Small intestine (tissue), 7 donors: ENCODE measurements at regions not wholly inside any gene's neighbourhood (a gene's known extent, or its start where the extent isn't known, plus 50 kb on each side); places are given as distances from the start of the nearest gene placed in this dataset.
"Not testable (repeated sequence)": the region's sequence is repeated elsewhere in the genome, so short reads cannot be mapped to it uniquely, and the experiment has no call there.

Experiments
- DNase-seq, 2 donors: peaks; one replicate each; pipeline versions ENCODE4 v3.0.0 to v3.0.0-alpha.2; 2013
- FAIRE-seq: peaks from 2 replicates; lab custom pipeline; 2012; peaks lifted over from hg19 to GRCh38; lab: Jason Lieb, UNC
- H3K27ac ChIP-seq, 3 donors: one replicate each; pipeline ENCODE4 v1.5.1; 2013; ENCODE audit warnings: low read length in 2 of 3, mild to moderate bottlenecking in 2 of 3, control low read depth in 1 of 3, inconsistent platforms in 1 of 3, low read depth in 1 of 3, moderate library complexity in 1 of 3
- H3K27me3 ChIP-seq, 3 donors: one replicate each; pipeline ENCODE4 v1.6.1; 2013; ENCODE audit warnings: low read length in 3 of 3, inconsistent platforms in 1 of 3; ENCODE audit not compliant: control insufficient read depth in 3 of 3, insufficient read depth in 3 of 3
- H3K36me3 ChIP-seq, 3 donors: one replicate each; pipeline ENCODE4 v1.6.1; 2013; ENCODE audit warnings: low read length in 3 of 3, inconsistent platforms in 1 of 3, low read depth in 1 of 3, mild to moderate bottlenecking in 1 of 3, moderate library complexity in 1 of 3; ENCODE audit not compliant: control insufficient read depth in 3 of 3, insufficient read depth in 2 of 3
- H3K4me1 ChIP-seq, 3 donors: one replicate each; pipeline ENCODE4 v1.6.1; 2013; ENCODE audit warnings: low read length in 2 of 3, inconsistent platforms in 1 of 3, low read depth in 1 of 3, mild to moderate bottlenecking in 1 of 3, moderate library complexity in 1 of 3; ENCODE audit not compliant: control insufficient read depth in 3 of 3, insufficient read depth in 2 of 3
- H3K4me3 ChIP-seq, 3 donors: one replicate each; pipeline ENCODE4 v1.5.1; 2013; ENCODE audit warnings: low read length in 3 of 3, control low read depth in 1 of 3, inconsistent platforms in 1 of 3, low read depth in 1 of 3, mild to moderate bottlenecking in 1 of 3, moderate library complexity in 1 of 3
- H3K9me3 ChIP-seq, 2 donors: one replicate each; pipeline ENCODE4 v1.6.1; 2013; ENCODE audit warnings: low read depth in 1 of 2, low read length in 1 of 2; ENCODE audit not compliant: control insufficient read depth in 2 of 2, insufficient read depth in 1 of 2
- WGBS, 3 donors: extraction: QIAGEN DNeasy Blood & Tissue Kit; methylation state at CpG; one replicate each; pipeline ENCODE4 v1.1.7; 2013; 5-methylcytosine and 5-hydroxymethylcytosine counted together
- donor health status: healthy with polysubstance abuse.
- donor health status: control.
- donor health status: control.
- donor health status: Bipolar disorder and iron deficiency.
- donor health status: healthy.

DNA sequence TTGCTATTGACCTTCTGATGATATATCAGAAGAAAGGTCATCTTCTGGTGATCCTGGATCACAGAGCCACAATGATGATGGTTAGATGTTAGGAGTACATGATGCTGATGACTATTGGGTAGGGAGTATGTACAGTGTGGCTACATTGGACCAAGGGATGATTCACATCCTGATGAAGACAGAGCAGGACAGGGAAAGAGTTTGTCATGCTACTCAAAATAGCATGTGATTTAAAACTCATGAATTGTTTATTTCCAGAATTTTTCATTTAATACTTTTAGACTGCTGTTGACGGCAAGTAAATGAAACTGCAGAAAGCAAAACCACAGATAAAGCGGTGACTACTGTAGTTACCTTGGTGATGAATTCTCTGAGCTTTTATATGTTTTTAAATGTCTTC, 397.3 kb downstream of the PPP1R3A start:
- WGBS, 3 donors: 84 to 92% (median 90%) methylated on average over 2 of the region's 2 CpGs
- no peaks in the 10 kb centered on the region for H3K36me3 ChIP-seq
- DNase-seq (no peak), FAIRE-seq (no peak)
- no peaks in the 10 kb centered on the region for H3K27me3 ChIP-seq
- H3K9me3 ChIP-seq: no peaks in the 10 kb centered on the region
- H3K4me1 ChIP-seq: no peaks in the 10 kb centered on the region
- no peak overlapping the region for H3K27ac ChIP-seq
- H3K4me3 ChIP-seq: no peak overlapping the region

DNA sequence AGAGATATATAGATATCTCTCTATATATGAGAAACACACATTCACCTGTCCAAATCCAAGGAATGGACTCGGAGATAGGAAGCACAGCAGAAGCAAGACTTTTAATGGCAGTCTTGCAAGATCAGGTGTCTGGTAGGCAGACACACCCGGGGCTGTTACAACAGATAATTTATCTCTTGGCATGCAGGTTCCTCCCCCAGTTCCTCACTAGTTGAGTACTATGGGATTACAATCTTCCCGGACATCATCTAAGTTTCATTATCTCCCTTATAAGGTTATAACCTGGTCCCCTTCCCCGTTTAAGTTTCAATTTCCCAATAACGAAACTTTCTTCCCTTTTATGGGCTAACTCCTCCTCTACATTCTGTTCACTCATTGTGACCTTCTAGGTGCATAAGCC, 399.3 kb downstream of the PPP1R3A start:
- WGBS, 3 donors: 51 to 68% (median 56%) methylated on average over 5 of the region's 5 CpGs
- no peak overlapping the region for H3K4me3 ChIP-seq
- H3K9me3 ChIP-seq: no peaks in the 10 kb centered on the region

GRCh38 chr7:113504691-113505090, 386.3 kb upstream of the SMIM30 start:
- no peak overlapping the region for H3K27ac ChIP-seq
- H3K9me3 ChIP-seq: no peaks in the 10 kb centered on the region
- no peak for FAIRE-seq
- H3K27me3 ChIP-seq: no peaks in the 10 kb centered on the region
- no peak for DNase-seq
- no peaks in the 10 kb centered on the region for H3K36me3 ChIP-seq
- no peaks in the 10 kb centered on the region for H3K4me1 ChIP-seq
- 74 to 76% (median 74%) methylated on average over 3 of the region's 3 CpGs for WGBS, 3 donors
- H3K4me3 ChIP-seq: no peak overlapping the region

More for the DNA sequence above, 399.3 kb downstream of the PPP1R3A start:
- Histone ChIP-seq H3K27ac (no peak overlapping the region), H3K27me3 (no peaks in the 10 kb centered on the region), H3K36me3 (no peaks in the 10 kb centered on the region), H3K4me1 (no peaks in the 10 kb centered on the region)
- DNase-seq (no peak), FAIRE-seq (no peak)

- Histone ChIP-seq H3K36me3 (no peaks in the 10 kb centered on the region), H3K4me1 (no peaks in the 10 kb centered on the region), H3K27ac (no peak overlapping the region), H3K4me3 (no peak overlapping the region), H3K27me3 (no peaks in the 10 kb centered on the region), H3K9me3 (no peaks in the 10 kb centered on the region)
- FAIRE-seq (no peak), DNase-seq (no peak)
Measured at GRCh38 chr7:113504142-113504541, 385.8 kb upstream of the SMIM30 start.

- not testable (repeated sequence) for FAIRE-seq, DNase-seq, H3K4me3 ChIP-seq, H3K27ac ChIP-seq, H3K4me1 ChIP-seq, H3K27me3 ChIP-seq, H3K9me3 ChIP-seq, H3K36me3 ChIP-seq
- 38 to 56% (median 54%) methylated on average over 1 to 2 of the region's 3 CpGs for WGBS, 3 donors
Measured at GRCh38 chr7:113496586-113496985, 378.2 kb upstream of the SMIM30 start.

- not testable (repeated sequence) for FAIRE-seq, H3K4me1 ChIP-seq, H3K4me3 ChIP-seq, H3K9me3 ChIP-seq, DNase-seq, H3K36me3 ChIP-seq, H3K27ac ChIP-seq, H3K27me3 ChIP-seq
- WGBS, 3 donors: 53 to 71% (median 57%) methylated on average over 1 to 2 of the region's 8 CpGs
Measured at GRCh38 chr7:113494797-113495566, 376.6 kb upstream of the SMIM30 start.

- no peak overlapping the region for H3K27ac ChIP-seq
- FAIRE-seq (no peak), DNase-seq (no peak)
- no peaks in the 10 kb centered on the region for H3K4me1 ChIP-seq
- no peak overlapping the region for H3K4me3 ChIP-seq
- peaks cover 0 to 3% of the 10 kb centered on the region in 2 donors for H3K9me3 ChIP-seq
- H3K36me3 ChIP-seq: no peaks in the 10 kb centered on the region
- H3K27me3 ChIP-seq: no peaks in the 10 kb centered on the region
- WGBS, 3 donors: 74 to 93% (median 81%) methylated on average over 2 of the region's 2 CpGs
Measured at GRCh38 chr7:113491305-113491704, 373.0 kb upstream of the SMIM30 start.

- Histone ChIP-seq H3K9me3 (peaks cover 0 to 3% of the 10 kb centered on the region in 2 donors), H3K36me3 (no peaks in the 10 kb centered on the region), H3K4me3 (no peak overlapping the region), H3K27ac (no peak overlapping the region), H3K27me3 (no peaks in the 10 kb centered on the region), H3K4me1 (no peaks in the 10 kb centered on the region)
- FAIRE-seq (no peak), DNase-seq (no peak)
- 89 to 95% (median 91%) methylated on average over 15 to 16 of the region's 16 CpGs for WGBS, 3 donors
Measured at GRCh38 chr7:113487925-113488731, 369.8 kb upstream of the SMIM30 start.
